ENCODE measurements at regions not wholly inside any gene's neighbourhood (a gene's known extent, or its start where the extent isn't known, plus 50 kb on each side); places are given as distances from the start of the nearest gene placed in this dataset.

DNA sequence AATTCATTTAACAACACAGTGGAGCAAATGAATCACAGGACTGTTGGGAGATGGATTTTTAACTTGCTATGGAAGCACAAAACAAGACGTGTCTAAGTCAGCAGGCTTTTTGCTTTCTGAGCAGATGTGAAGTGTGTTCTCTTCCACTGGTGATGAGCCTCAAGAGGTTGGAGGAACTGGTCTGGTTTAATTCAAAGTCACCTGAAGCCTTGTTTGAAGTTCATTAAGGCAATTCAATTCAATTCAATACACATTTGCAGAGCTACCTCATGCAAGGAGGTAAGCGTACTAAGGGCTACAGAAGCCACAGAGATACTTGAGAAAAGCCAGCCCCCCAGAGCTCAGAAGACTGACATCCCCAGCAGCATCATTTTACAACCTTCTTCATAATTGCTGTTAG, 68.4 kb upstream of the PALS2 start:
- H3K4me2 ChIP-seq (ENCODE audit: control insufficient read depth, insufficient read depth): no peak overlapping the region
- H3K4me3 ChIP-seq: no peak overlapping the region
- SMC1A ChIA-PET (ENCODE audit: uncharacterized antibody, unreplicated experiment): interaction anchor here (0.7 to 1.4 kb wide), 3 partner anchors 9 to 71 kb away, joined by 3 read pairs; no protein-coding TSS in a partner anchor
- no peaks in the 10 kb centered on the region for H3K9me3 ChIP-seq (replicated peaks; ENCODE audit: control insufficient read depth, insufficient read depth, low read length)
- no peak overlapping the region for H3K9ac ChIP-seq (ENCODE audit: control insufficient read depth, insufficient read depth, low read length)
- no peak for TF ChIP-seq PAX8 (IDR thresholded peaks at IDR 0.05)
- no peak for TF ChIP-seq TCF12 (IDR thresholded peaks at IDR 0.05; ENCODE audit: low read depth, low read length)
- no peak for TF ChIP-seq CBFB (IDR thresholded peaks at IDR 0.05; ENCODE audit: low read depth)
- TF ChIP-seq YBX1 (IDR thresholded peaks at IDR 0.05): no peak
- TF ChIP-seq RAD51 (IDR thresholded peaks at IDR 0.05): no peak
- TF ChIP-seq CREM (IDR thresholded peaks at IDR 0.05; ENCODE audit: low read depth): no peak
- TF ChIP-seq MYB (IDR thresholded peaks at IDR 0.05; ENCODE audit: borderline replicate concordance, low read depth, low read length): no peak
- TF ChIP-seq, protein P1, sequence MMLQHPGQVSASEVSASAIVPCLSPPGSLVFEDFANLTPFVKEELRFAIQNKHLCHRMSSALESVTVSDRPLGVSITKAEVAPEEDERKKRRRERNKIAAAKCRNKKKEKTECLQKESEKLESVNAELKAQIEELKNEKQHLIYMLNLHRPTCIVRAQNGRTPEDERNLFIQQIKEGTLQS (IDR thresholded peaks at IDR 0.05; ENCODE audit: borderline replicate concordance, extremely low read depth, low read depth, low read length): no peak
- TF ChIP-seq, protein P2, sequence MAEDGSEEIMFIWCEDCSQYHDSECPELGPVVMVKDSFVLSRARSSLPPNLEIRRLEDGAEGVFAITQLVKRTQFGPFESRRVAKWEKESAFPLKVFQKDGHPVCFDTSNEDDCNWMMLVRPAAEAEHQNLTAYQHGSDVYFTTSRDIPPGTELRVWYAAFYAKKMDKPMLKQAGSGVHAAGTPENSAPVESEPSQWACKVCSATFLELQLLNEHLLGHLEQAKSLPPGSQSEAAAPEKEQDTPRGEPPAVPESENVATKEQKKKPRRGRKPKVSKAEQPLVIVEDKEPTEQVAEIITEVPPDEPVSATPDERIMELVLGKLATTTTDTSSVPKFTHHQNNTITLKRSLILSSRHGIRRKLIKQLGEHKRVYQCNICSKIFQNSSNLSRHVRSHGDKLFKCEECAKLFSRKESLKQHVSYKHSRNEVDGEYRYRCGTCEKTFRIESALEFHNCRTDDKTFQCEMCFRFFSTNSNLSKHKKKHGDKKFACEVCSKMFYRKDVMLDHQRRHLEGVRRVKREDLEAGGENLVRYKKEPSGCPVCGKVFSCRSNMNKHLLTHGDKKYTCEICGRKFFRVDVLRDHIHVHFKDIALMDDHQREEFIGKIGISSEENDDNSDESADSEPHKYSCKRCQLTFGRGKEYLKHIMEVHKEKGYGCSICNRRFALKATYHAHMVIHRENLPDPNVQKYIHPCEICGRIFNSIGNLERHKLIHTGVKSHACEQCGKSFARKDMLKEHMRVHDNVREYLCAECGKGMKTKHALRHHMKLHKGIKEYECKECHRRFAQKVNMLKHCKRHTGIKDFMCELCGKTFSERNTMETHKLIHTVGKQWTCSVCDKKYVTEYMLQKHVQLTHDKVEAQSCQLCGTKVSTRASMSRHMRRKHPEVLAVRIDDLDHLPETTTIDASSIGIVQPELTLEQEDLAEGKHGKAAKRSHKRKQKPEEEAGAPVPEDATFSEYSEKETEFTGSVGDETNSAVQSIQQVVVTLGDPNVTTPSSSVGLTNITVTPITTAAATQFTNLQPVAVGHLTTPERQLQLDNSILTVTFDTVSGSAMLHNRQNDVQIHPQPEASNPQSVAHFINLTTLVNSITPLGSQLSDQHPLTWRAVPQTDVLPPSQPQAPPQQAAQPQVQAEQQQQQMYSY (CRISPR knock-in tag; IDR thresholded peaks at IDR 0.05): no peak
- no peak for TF ChIP-seq ESRRA (IDR thresholded peaks at IDR 0.05; ENCODE audit: low read length)
- no peak for TF ChIP-seq SPI1 (IDR thresholded peaks at IDR 0.05; ENCODE audit: borderline replicate concordance, insufficient read depth, low read depth, low read length)
- TF ChIP-seq NFYA (IDR thresholded peaks at IDR 0.05; ENCODE audit: borderline replicate concordance, low read depth, low read length): no peak
- no peak for TF ChIP-seq ZSCAN29 (IDR thresholded peaks at IDR 0.05)
- TF ChIP-seq SIX5 (IDR thresholded peaks at IDR 0.05; ENCODE audit: low read depth, low read length, severe bottlenecking): no peak
- no peak for TF ChIP-seq POLR2AphosphoS2 (IDR thresholded peaks at IDR 0.05; ENCODE audit: low read depth, low read length)
- TF ChIP-seq STAT3 (IDR thresholded peaks at IDR 0.05; ENCODE audit: low read depth, low read length): no peak
- TF ChIP-seq, protein P3, sequence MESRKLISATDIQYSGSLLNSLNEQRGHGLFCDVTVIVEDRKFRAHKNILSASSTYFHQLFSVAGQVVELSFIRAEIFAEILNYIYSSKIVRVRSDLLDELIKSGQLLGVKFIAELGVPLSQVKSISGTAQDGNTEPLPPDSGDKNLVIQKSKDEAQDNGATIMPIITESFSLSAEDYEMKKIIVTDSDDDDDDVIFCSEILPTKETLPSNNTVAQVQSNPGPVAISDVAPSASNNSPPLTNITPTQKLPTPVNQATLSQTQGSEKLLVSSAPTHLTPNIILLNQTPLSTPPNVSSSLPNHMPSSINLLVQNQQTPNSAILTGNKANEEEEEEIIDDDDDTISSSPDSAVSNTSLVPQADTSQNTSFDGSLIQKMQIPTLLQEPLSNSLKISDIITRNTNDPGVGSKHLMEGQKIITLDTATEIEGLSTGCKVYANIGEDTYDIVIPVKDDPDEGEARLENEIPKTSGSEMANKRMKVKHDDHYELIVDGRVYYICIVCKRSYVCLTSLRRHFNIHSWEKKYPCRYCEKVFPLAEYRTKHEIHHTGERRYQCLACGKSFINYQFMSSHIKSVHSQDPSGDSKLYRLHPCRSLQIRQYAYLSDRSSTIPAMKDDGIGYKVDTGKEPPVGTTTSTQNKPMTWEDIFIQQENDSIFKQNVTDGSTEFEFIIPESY (IDR thresholded peaks at IDR 0.05): no peak
- no peak for TF ChIP-seq RUNX3 (IDR thresholded peaks at IDR 0.05; ENCODE audit: low read length)
- TF ChIP-seq TCF7 (IDR thresholded peaks at IDR 0.05; ENCODE audit: borderline replicate concordance): no peak
- H2AFZ ChIP-seq (ENCODE audit: control insufficient read depth, low read depth, low read length): no peak overlapping the region; the same call in 1 of the 2 replicates
- no TSS peak for BruUV-seq (replicated peaks)
- no peaks in the 10 kb centered on the region for H4K20me1 ChIP-seq (ENCODE audit: control insufficient read depth, insufficient read depth)
- no peaks in the 10 kb centered on the region for H3K4me1 ChIP-seq (ENCODE audit: control insufficient read depth, insufficient read depth, low read length)
- H3K36me3 ChIP-seq (ENCODE audit: control insufficient read depth in 2 of 2, insufficient read depth in 2 of 2, low read length in 1 of 2): no peaks in the 10 kb centered on the region
- POLR2A ChIA-PET: no interaction called here
- CTCF ChIA-PET: interaction anchor here (1.0 to 1.3 kb wide), 2 partner anchors 11 to 162 kb away, joined by 3 read pairs; no protein-coding TSS in a partner anchor
- RAD21 ChIA-PET (ENCODE audit: unreplicated experiment): no interaction called here
- WGBS (ENCODE audit: insufficient coverage, insufficient replicate concordance, low lambda C conversion rate, missing lambda C conversion rate): 80% methylated on average over 2 of the region's 2 CpGs
- ATAC-seq: no peak
- FAIRE-seq: no peak
- DNase-seq (ENCODE audit: low read depth, low spot score): no peak
- intact Hi-C loops (cut with micrococcal nuclease; ENCODE audit: unreplicated experiment): no loop called here
- no peaks in the 10 kb centered on the region for H3K79me2 ChIP-seq (ENCODE audit: control insufficient read depth, insufficient read depth, low read length)
- no peaks in the 10 kb centered on the region; a peak in 1 of 4 replicates for H3K27me3 ChIP-seq (replicated peaks in 1 of 2; ENCODE audit: control insufficient read depth in 2 of 2, insufficient read depth in 2 of 2, low read length in 1 of 2)
- in situ Hi-C loops (cut with MboI): no loop called here
- H3K27ac ChIP-seq (ENCODE audit: control insufficient read depth, insufficient read depth): no peak overlapping the region

Measured in GM12878 (cell line).